ENCODE measurements at regions not wholly inside any gene's neighbourhood (a gene's known extent, or its start where the extent isn't known, plus 50 kb on each side); places are given as distances from the start of the nearest gene placed in this dataset.

DNA sequence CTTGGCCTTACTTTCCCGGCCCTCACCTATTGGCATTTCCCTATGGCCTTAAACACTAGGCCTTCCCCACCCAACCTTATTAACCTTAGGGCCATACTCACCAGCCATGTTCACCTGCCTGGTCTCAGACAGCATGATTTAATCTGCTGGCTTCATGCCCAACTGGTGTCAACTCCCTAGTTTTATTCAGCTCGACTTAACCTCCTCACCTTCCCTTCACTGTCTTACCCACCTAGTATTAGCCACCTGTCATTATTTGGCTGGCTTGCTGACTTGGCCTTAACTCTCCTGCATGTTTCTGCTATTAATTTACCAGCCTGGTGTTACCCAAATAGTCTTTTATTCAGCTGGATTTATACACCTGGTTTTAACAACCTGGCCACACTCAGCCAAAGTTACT is 136.0 kb upstream of the ZSWIM2 start:
- ChIA-PET SMC1A (ENCODE audit: uncharacterized antibody, unreplicated experiment) (no interaction called here), POLR2A (no interaction called here), RAD21 (ENCODE audit: unreplicated experiment) (no interaction called here), CTCF (no interaction called here)
- TF ChIP-seq, protein P1, sequence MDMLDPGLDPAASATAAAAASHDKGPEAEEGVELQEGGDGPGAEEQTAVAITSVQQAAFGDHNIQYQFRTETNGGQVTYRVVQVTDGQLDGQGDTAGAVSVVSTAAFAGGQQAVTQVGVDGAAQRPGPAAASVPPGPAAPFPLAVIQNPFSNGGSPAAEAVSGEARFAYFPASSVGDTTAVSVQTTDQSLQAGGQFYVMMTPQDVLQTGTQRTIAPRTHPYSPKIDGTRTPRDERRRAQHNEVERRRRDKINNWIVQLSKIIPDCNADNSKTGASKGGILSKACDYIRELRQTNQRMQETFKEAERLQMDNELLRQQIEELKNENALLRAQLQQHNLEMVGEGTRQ (IDR thresholded peaks at IDR 0.05; ENCODE audit: borderline replicate concordance, low read depth, low read length) = no peak
- TF ChIP-seq IKZF1 (conservative IDR thresholded peaks at IDR 0.05) (no peak), BCL11A (IDR thresholded peaks at IDR 0.05; ENCODE audit: low read depth, low read length) (no peak), SIN3A (IDR thresholded peaks at IDR 0.05; ENCODE audit: low read depth, low read length) (no peak), GATAD2B (conservative IDR thresholded peaks at IDR 0.05; ENCODE audit: low read depth) (no peak)
- peaks cover 1% of the 10 kb centered on the region; the same call in 1 of the 3 replicates for H3K9me3 ChIP-seq (replicated peaks; ENCODE audit: control insufficient read depth, insufficient read depth, low read length)
- no peak for FAIRE-seq
- H3K36me3 ChIP-seq (ENCODE audit: control insufficient read depth in 2 of 2, insufficient read depth in 2 of 2, low read length in 1 of 2) = no peaks in the 10 kb centered on the region
- BruUV-seq (replicated peaks) = no TSS peak
- WGBS (ENCODE audit: insufficient coverage, insufficient replicate concordance, low lambda C conversion rate, missing lambda C conversion rate) = 8% methylated on average over 2 of the region's 2 CpGs
- no peak overlapping the region for H2AFZ ChIP-seq (ENCODE audit: control insufficient read depth, low read depth, low read length)
- ATAC-seq = no peak
- H3K4me2 ChIP-seq (ENCODE audit: control insufficient read depth, insufficient read depth) = no peak overlapping the region
- H4K20me1 ChIP-seq (ENCODE audit: control insufficient read depth, insufficient read depth) = no peaks in the 10 kb centered on the region
- no peaks in the 10 kb centered on the region for H3K79me2 ChIP-seq (ENCODE audit: control insufficient read depth, insufficient read depth, low read length)
- no peaks in the 10 kb centered on the region for H3K4me1 ChIP-seq (ENCODE audit: control insufficient read depth, insufficient read depth, low read length)
- in situ Hi-C loops (cut with MboI) (no loop called here), intact Hi-C loops (cut with micrococcal nuclease; ENCODE audit: unreplicated experiment) (no loop called here)
- no peak overlapping the region for H3K4me3 ChIP-seq
- H3K27ac ChIP-seq (ENCODE audit: control insufficient read depth, insufficient read depth) = no peak overlapping the region
- H3K27me3 ChIP-seq (replicated peaks in 1 of 2; ENCODE audit: control insufficient read depth in 2 of 2, insufficient read depth in 2 of 2, low read length in 1 of 2) = no peaks in the 10 kb centered on the region
- no peak for DNase-seq (ENCODE audit: low read depth, low spot score)
- no peak overlapping the region for H3K9ac ChIP-seq (ENCODE audit: control insufficient read depth, insufficient read depth, low read length)

DNA sequence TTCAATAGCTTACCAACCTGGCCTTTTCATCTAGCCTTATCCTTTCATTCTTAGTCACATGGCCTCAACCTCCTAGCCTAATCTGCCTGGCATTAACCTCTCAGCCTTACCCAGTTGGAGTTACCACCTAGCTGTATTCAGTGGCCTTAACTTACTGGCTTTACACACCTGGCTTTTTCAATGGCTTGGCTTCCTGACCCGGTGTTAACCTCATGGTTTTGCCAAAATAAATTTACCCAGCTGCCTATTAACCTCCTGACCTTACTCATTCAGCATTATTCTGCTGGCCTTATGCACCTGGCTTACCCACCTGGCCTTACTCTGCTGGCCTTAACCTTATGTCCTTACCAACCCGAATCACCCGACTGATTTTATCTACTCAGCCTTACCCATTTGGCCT is 135.5 kb upstream of the ZSWIM2 start:
- 52% methylated on average over 3 of the region's 3 CpGs for WGBS (ENCODE audit: insufficient coverage, insufficient replicate concordance, low lambda C conversion rate, missing lambda C conversion rate)
- Histone ChIP-seq H3K4me1 (ENCODE audit: control insufficient read depth, insufficient read depth, low read length) (no peaks in the 10 kb centered on the region), H3K27ac (ENCODE audit: control insufficient read depth, insufficient read depth) (no peak overlapping the region), H4K20me1 (ENCODE audit: control insufficient read depth, insufficient read depth) (no peaks in the 10 kb centered on the region), H3K9ac (ENCODE audit: control insufficient read depth, insufficient read depth, low read length) (no peak overlapping the region), H3K79me2 (ENCODE audit: control insufficient read depth, insufficient read depth, low read length) (no peaks in the 10 kb centered on the region), H2AFZ (ENCODE audit: control insufficient read depth, low read depth, low read length) (no peak overlapping the region), H3K4me3 (no peak overlapping the region), H3K27me3 (replicated peaks in 1 of 2; ENCODE audit: control insufficient read depth in 2 of 2, insufficient read depth in 2 of 2, low read length in 1 of 2) (no peaks in the 10 kb centered on the region), H3K36me3 (ENCODE audit: control insufficient read depth in 2 of 2, insufficient read depth in 2 of 2, low read length in 1 of 2) (no peaks in the 10 kb centered on the region), H3K9me3 (replicated peaks; ENCODE audit: control insufficient read depth, insufficient read depth, low read length) (peaks cover under 1% of the 10 kb centered on the region; the same call in 1 of the 3 replicates), H3K4me2 (ENCODE audit: control insufficient read depth, insufficient read depth) (no peak overlapping the region)
- no TSS peak for BruUV-seq (replicated peaks)
- no peak for ATAC-seq
- intact Hi-C loops (cut with micrococcal nuclease; ENCODE audit: unreplicated experiment) = no loop called here
- CTCF ChIA-PET = no interaction called here
- no peak for FAIRE-seq
- in situ Hi-C loops (cut with MboI) = no loop called here
- SMC1A ChIA-PET (ENCODE audit: uncharacterized antibody, unreplicated experiment) = interaction anchor here (0.9 kb wide), 1 partner anchor 81 kb away, joined by 3 read pairs; no protein-coding TSS in a partner anchor
- RAD21 ChIA-PET (ENCODE audit: unreplicated experiment) = no interaction called here
- DNase-seq (ENCODE audit: low read depth, low spot score) = no peak
- POLR2A ChIA-PET = no interaction called here
- TF ChIP-seq, protein P2, sequence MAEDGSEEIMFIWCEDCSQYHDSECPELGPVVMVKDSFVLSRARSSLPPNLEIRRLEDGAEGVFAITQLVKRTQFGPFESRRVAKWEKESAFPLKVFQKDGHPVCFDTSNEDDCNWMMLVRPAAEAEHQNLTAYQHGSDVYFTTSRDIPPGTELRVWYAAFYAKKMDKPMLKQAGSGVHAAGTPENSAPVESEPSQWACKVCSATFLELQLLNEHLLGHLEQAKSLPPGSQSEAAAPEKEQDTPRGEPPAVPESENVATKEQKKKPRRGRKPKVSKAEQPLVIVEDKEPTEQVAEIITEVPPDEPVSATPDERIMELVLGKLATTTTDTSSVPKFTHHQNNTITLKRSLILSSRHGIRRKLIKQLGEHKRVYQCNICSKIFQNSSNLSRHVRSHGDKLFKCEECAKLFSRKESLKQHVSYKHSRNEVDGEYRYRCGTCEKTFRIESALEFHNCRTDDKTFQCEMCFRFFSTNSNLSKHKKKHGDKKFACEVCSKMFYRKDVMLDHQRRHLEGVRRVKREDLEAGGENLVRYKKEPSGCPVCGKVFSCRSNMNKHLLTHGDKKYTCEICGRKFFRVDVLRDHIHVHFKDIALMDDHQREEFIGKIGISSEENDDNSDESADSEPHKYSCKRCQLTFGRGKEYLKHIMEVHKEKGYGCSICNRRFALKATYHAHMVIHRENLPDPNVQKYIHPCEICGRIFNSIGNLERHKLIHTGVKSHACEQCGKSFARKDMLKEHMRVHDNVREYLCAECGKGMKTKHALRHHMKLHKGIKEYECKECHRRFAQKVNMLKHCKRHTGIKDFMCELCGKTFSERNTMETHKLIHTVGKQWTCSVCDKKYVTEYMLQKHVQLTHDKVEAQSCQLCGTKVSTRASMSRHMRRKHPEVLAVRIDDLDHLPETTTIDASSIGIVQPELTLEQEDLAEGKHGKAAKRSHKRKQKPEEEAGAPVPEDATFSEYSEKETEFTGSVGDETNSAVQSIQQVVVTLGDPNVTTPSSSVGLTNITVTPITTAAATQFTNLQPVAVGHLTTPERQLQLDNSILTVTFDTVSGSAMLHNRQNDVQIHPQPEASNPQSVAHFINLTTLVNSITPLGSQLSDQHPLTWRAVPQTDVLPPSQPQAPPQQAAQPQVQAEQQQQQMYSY (CRISPR knock-in tag; IDR thresholded peaks at IDR 0.05) = no peak
- TF ChIP-seq, protein P3, sequence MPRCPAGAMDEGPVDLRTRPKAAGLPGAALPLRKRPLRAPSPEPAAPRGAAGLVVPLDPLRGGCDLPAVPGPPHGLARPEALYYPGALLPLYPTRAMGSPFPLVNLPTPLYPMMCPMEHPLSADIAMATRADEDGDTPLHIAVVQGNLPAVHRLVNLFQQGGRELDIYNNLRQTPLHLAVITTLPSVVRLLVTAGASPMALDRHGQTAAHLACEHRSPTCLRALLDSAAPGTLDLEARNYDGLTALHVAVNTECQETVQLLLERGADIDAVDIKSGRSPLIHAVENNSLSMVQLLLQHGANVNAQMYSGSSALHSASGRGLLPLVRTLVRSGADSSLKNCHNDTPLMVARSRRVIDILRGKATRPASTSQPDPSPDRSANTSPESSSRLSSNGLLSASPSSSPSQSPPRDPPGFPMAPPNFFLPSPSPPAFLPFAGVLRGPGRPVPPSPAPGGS (IDR thresholded peaks at IDR 0.05; ENCODE audit: borderline replicate concordance, insufficient read depth, low read depth, low read length, poor library complexity, severe bottlenecking) = no peak
- TF ChIP-seq RAD51 (IDR thresholded peaks at IDR 0.05) = no peak
- TF ChIP-seq, protein P4, sequence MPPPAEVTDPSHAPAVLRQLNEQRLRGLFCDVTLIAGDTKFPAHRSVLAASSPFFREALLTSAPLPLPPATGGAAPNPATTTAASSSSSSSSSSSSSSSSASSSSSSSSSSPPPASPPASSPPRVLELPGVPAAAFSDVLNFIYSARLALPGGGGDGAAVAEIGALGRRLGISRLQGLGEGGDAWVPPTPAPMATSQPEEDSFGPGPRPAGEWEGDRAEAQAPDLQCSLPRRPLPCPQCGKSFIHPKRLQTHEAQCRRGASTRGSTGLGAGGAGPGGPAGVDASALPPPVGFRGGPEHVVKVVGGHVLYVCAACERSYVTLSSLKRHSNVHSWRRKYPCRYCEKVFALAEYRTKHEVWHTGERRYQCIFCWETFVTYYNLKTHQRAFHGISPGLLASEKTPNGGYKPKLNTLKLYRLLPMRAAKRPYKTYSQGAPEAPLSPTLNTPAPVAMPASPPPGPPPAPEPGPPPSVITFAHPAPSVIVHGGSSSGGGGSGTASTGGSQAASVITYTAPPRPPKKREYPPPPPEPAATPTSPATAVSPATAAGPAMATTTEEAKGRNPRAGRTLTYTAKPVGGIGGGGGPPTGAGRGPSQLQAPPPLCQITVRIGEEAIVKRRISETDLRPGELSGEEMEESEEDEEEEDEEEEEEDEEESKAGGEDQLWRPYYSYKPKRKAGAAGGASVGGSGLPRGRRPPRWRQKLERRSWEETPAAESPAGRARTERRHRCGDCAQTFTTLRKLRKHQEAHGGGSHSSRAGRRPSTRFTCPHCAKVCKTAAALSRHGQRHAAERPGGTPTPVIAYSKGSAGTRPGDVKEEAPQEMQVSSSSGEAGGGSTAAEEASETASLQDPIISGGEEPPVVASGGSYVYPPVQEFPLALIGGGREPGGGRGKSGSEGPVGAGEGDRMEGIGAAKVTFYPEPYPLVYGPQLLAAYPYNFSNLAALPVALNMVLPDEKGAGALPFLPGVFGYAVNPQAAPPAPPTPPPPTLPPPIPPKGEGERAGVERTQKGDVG (CRISPR knock-in tag; IDR thresholded peaks at IDR 0.05) = no peak

All from GM12878 (cell line).